Endodermal cell (in vitro differentiated cells): ENCODE measurements at regions not wholly inside any gene's neighbourhood (a gene's known extent, or its start where the extent isn't known, plus 50 kb on each side); places are given as distances from the start of the nearest gene placed in this dataset.
"Not testable (repeated sequence)": the region's sequence is repeated elsewhere in the genome, so short reads cannot be mapped to it uniquely, and the experiment has no call there.

Experiments used
- DNase-seq: peaks from one replicate; pipeline ENCODE4 v3.0.0-alpha.2; 2017
- H3K27ac ChIP-seq: 2 replicates; pipeline ENCODE4 v1.5.1; 2013; ENCODE audit warnings: mild to moderate bottlenecking, low read depth, low read length, moderate library complexity
- H3K27me3 ChIP-seq: 2 replicates; pipeline ENCODE4 v1.6.1; 2013; ENCODE audit warnings: mild to moderate bottlenecking, low read length, moderate library complexity; ENCODE audit not compliant: insufficient read depth, control insufficient read depth, poor library complexity, severe bottlenecking
- H3K36me3 ChIP-seq: 2 replicates; pipeline ENCODE4 v1.7.0; 2013; ENCODE audit warnings: mild to moderate bottlenecking, low read length, moderate library complexity; ENCODE audit not compliant: control insufficient read depth, insufficient read depth
- H3K4me1 ChIP-seq: one replicate; pipeline ENCODE4 v1.7.0; 2013; ENCODE audit warnings: low read length; ENCODE audit not compliant: control insufficient read depth, insufficient read depth
- H3K4me3 ChIP-seq: 2 replicates; pipeline ENCODE4 v1.5.1; 2013; ENCODE audit warnings: mild to moderate bottlenecking, low read length, moderate library complexity
- H3K9ac ChIP-seq: 2 replicates; pipeline ENCODE4 v1.6.1; 2013; ENCODE audit warnings: mild to moderate bottlenecking, low read length, moderate library complexity; ENCODE audit not compliant: poor library complexity, severe bottlenecking; ENCODE audit errors: extremely low read depth
- H3K9me3 ChIP-seq: 2 replicates; pipeline ENCODE4 v1.6.1; 2013; ENCODE audit warnings: mild to moderate bottlenecking, low read length, moderate library complexity; ENCODE audit not compliant: control insufficient read depth
- H3K27ac Mint-ChIP-seq: 2 replicates; pipeline ENCODE4 v1.8.0; 2020; ENCODE audit warnings: mixed read lengths
- H3K27me3 Mint-ChIP-seq: 2 replicates; pipeline ENCODE4 v1.8.0; 2021; ENCODE audit warnings: mild to moderate bottlenecking, mixed read lengths; ENCODE audit not compliant: insufficient read depth
- H3K36me3 Mint-ChIP-seq: 2 replicates; pipeline ENCODE4 v1.8.0; 2020; ENCODE audit warnings: low read depth, mixed read lengths
- H3K4me1 Mint-ChIP-seq: 2 replicates; pipeline ENCODE4 v1.8.0; 2020; ENCODE audit warnings: mixed read lengths
- H3K4me3 Mint-ChIP-seq: 2 replicates; pipeline ENCODE4 v1.8.0; 2020; ENCODE audit warnings: mild to moderate bottlenecking, moderate library complexity, mixed read lengths
- H3K9me3 Mint-ChIP-seq: 2 replicates; pipeline ENCODE4 v1.8.0; 2020; ENCODE audit warnings: mild to moderate bottlenecking, mixed read lengths
- CTCF ChIP-seq: fragments of 200-600 bp; sonication (generic); conservative IDR thresholded peaks from 2 replicates; pipeline ENCODE4 v1.5.0; 2021; ENCODE audit warnings: antibody characterized with exemption, mild to moderate bottlenecking
- WGBS, 2 experiments: methylation state at CpG; one replicate each; pipeline versions ENCODE4 v1.1.5 to v1.1.7; 2013; ENCODE audit warnings: missing lambda C conversion rate in 2 of 2, mixed read lengths in 1 of 2; ENCODE audit not compliant: insufficient coverage in 1 of 2, insufficient read length in 1 of 2; 5-methylcytosine and 5-hydroxymethylcytosine counted together

DNA sequence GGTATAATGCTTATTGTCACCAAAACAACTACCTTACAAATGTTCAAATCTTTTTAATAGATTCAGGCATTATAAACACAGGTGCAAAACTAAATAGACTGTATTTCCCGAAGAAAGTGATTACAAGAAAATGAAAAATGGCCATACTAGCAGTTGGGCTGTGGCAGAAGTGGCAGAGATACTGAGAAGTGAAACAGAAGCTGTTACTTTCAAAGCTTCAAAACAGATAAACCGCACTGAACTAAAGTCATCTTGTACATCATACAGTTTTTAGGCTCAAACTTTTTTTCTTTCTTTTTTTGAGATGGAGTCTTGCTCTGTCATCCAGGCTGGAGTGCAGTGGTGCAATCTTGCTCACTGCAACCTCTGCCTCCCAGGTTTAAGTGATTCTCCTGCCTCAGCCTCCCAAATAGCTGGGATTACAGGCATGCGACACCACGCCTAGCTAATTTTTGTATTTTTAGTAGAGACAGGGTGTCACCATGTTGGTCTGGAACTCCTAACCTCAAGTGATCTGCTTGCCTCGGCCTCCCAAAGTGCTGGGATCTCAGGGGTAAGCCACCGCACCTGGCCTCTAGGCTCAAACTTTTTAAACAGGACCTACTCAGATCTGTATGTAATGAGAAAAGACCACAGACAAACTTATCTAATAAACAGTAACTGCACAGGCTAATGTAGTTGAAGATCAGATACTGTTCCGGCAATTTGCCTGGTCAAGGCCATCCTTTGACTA, 77.9 kb upstream of the SATB2 start:
- no peaks in the 10 kb centered on the region for H3K36me3 Mint-ChIP-seq
- H3K4me1 Mint-ChIP-seq: no peaks in the 10 kb centered on the region
- no peaks in the 10 kb centered on the region for H3K27me3 ChIP-seq
- H3K9me3 Mint-ChIP-seq: no peaks in the 10 kb centered on the region
- H3K4me3 Mint-ChIP-seq: no peak overlapping the region
- TF ChIP-seq CTCF: no peak
- no peak overlapping the region for H3K27ac ChIP-seq
- DNase-seq: no peak
- H3K9ac ChIP-seq: no peak overlapping the region
- WGBS, 2 experiments: 91 to 93% methylated on average over 5 to 7 of the region's 7 CpGs
- H3K36me3 ChIP-seq: no peaks in the 10 kb centered on the region
- H3K27ac Mint-ChIP-seq: no peak overlapping the region
- H3K9me3 ChIP-seq: no peaks in the 10 kb centered on the region
- no peaks in the 10 kb centered on the region for H3K27me3 Mint-ChIP-seq
- no peaks in the 10 kb centered on the region for H3K4me1 ChIP-seq
- no peak overlapping the region for H3K4me3 ChIP-seq

DNA sequence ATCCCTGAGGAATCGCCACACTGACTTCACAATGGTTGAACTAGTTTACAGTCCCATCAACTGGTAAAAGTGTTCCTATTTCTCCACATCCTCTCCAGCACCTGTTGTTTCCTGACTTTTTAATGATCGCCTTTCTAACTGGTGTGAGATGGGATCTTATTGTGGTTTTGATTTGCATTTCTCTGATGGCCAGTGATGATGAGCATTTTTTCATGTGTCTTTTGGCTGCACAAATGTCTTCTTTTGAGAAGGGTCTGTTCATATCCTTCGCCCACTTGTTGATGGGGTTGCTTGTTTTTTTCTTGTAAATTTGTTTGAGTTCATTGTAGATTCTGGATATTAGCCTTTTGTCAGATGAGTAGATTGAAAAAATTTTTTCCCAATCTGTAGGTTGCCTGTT, 76.1 kb upstream of the SATB2 start:
- H3K36me3 ChIP-seq, H3K27me3 Mint-ChIP-seq, H3K4me1 ChIP-seq, H3K4me3 ChIP-seq, H3K27ac Mint-ChIP-seq, H3K36me3 Mint-ChIP-seq, H3K9me3 Mint-ChIP-seq, H3K9me3 ChIP-seq, H3K9ac ChIP-seq, H3K4me1 Mint-ChIP-seq, H3K27me3 ChIP-seq, DNase-seq, H3K27ac ChIP-seq, H3K4me3 Mint-ChIP-seq: not testable (repeated sequence)
- WGBS, 2 experiments: 90% methylated on average over 2 of the region's 3 CpGs; no CpG with 5 or more reads in 1 of the 2 experiments

DNA sequence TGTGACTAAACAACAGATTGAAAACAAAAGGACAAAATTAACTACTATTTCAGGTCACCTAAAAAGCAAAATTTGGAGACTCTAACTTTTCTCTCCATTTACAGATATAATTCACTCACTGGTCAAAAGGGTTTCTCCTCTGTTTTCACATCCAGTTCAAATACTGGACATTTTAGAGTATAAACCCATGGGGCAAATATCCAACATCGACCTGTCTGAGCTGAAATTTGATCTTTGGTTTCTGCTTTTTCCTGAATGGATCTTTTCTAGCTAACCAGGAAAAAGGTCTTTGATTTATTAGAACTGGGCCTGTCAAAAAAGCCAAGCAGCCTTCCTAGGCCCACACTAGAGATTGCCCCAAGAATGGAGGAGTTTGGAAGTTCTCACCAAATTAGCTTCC, 69.3 kb upstream of the SATB2 start:
- Histone ChIP-seq H3K36me3 (no peaks in the 10 kb centered on the region), H3K27ac (no peak overlapping the region), H3K9me3 (no peaks in the 10 kb centered on the region), H3K4me3 (no peak overlapping the region), H3K9ac (no peak overlapping the region), H3K4me1 (no peaks in the 10 kb centered on the region), H3K27me3 (no peaks in the 10 kb centered on the region)
- Mint-ChIP-seq H3K9me3 (no peaks in the 10 kb centered on the region), H3K36me3 (no peaks in the 10 kb centered on the region), H3K27me3 (no peaks in the 10 kb centered on the region), H3K27ac (no peak overlapping the region), H3K4me1 (no peaks in the 10 kb centered on the region), H3K4me3 (no peak overlapping the region)
- 100% methylated on average over 1 of the region's 1 CpG for WGBS, 2 experiments
- TF ChIP-seq CTCF: no peak
- no peak for DNase-seq
